GM06990 (cell line): ENCODE measurements at regions not wholly inside any gene's neighbourhood (a gene's known extent, or its start where the extent isn't known, plus 50 kb on each side); places are given as distances from the start of the nearest gene placed in this dataset.

Experiments
- DNase-seq: peaks from one replicate; pipeline ENCODE4 v3.0.0-alpha.2; 2011; ENCODE audit not compliant: insufficient read length; ENCODE audit errors: extremely low read depth
- H3K27me3 ChIP-seq: replicated peaks from 2 replicates; pipeline ENCODE4 v1.6.0; 2011; ENCODE audit warnings: low read length; ENCODE audit not compliant: control insufficient read depth, insufficient read depth
- H3K36me3 ChIP-seq: 2 replicates; pipeline ENCODE4 v1.5.1; 2011; ENCODE audit warnings: low read length; ENCODE audit not compliant: control insufficient read depth, insufficient read depth
- H3K4me3 ChIP-seq: replicated peaks from 2 replicates; pipeline ENCODE4 v1.5.1; 2011; ENCODE audit warnings: low read depth, mild to moderate bottlenecking, control low read depth, low read length
- TF ChIP-seq, protein P1 (sequence below): IDR thresholded peaks from 2 replicates; pipeline ENCODE4 v1.5.1; 2011; ENCODE audit warnings: low read length, control low read depth, mild to moderate bottlenecking, inconsistent platforms; ENCODE audit not compliant: insufficient read depth, poor library complexity, severe bottlenecking

DNA sequence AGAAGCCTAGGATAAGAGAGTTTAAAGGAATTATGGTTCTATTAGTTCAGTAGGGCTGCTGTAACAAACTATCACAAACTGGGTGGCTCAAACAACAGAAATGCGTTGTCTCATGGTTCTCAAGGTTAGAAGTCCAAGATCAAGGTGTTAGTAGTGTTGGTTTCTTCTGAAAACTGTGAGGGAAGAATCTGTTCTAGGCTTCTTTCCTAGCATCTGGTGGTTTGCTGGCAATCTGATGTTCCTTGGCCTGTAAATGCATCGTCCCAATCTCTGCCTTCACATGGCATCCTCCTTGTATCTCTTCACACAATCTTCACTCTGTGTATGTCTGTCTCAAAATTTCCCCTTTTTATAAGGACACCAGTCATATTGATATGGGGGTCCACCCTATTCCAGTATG is 76.3 kb downstream of the MDH1 start:
- no peak overlapping the region for H3K4me3 ChIP-seq
- H3K27me3 ChIP-seq, result no peaks in the 10 kb centered on the region
- DNase-seq, result no peak
- TF ChIP-seq, protein P1, sequence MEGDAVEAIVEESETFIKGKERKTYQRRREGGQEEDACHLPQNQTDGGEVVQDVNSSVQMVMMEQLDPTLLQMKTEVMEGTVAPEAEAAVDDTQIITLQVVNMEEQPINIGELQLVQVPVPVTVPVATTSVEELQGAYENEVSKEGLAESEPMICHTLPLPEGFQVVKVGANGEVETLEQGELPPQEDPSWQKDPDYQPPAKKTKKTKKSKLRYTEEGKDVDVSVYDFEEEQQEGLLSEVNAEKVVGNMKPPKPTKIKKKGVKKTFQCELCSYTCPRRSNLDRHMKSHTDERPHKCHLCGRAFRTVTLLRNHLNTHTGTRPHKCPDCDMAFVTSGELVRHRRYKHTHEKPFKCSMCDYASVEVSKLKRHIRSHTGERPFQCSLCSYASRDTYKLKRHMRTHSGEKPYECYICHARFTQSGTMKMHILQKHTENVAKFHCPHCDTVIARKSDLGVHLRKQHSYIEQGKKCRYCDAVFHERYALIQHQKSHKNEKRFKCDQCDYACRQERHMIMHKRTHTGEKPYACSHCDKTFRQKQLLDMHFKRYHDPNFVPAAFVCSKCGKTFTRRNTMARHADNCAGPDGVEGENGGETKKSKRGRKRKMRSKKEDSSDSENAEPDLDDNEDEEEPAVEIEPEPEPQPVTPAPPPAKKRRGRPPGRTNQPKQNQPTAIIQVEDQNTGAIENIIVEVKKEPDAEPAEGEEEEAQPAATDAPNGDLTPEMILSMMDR, result no peak
- no peaks in the 10 kb centered on the region for H3K36me3 ChIP-seq

DNA sequence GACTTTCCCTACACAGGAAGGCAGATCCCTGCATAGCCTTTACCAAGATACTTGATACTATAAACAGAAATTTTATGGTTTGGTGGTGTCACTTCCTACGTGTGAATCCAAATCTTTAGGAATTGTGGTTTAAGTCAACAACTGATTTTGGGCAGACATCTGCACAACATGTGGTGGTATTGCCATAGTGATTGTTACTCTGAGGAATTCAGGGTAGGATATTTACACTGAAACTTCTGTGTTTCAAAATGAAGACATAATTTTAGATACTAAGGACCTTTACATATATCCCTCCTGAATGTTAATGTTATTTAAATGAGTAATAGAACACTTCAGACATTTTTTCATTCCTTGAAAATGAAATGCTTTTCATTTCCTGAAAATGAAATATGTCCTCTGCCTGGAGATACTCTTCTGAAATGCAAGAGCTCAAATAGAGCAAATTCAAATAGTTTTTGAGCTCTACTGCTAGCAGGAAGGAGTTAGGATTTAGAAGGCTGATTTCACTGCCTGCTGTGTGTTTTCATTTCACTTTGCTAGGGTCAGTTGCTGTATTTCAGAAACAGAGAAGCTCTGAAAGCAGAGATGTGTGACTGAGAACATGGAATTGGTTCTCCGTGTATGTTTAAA is 77.2 kb downstream of the MDH1 start:
- no peak overlapping the region for H3K4me3 ChIP-seq
- TF ChIP-seq, protein P1, result no peak

DNA sequence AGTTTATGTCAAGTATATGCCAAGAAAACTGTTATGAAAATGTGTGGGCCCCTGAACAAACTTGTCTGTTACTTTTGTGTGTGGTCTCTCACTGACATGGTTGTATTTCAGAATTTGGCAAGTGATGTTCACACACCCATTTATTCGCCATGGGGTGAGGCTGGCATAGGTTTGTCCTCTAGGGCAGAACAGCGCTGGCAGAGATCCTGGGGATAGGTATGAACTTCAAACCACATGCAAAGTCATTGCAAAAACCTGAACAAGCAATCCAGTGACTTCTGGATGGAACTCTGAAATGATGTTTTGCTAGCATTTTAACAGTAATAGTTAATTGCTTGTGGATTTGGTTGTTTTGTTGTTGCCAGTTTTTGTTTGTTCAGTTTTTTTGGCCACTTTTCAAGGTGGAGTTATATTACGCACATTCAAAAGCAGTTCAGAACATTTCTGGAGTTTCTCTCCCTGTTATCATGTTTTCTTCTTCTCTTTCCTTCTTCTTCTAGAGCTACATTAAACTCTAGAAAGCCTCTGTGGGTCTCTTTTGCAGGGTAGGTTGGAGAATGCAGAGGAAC is 78.5 kb downstream of the MDH1 start:
- Histone ChIP-seq H3K4me3 (no peak overlapping the region), H3K27me3 (no peaks in the 10 kb centered on the region), H3K36me3 (no peaks in the 10 kb centered on the region)
- DNase-seq, result no peak
- TF ChIP-seq, protein P1, result no peak

More for the DNA sequence above, 77.2 kb downstream of the MDH1 start:
- no peaks in the 10 kb centered on the region for H3K36me3 ChIP-seq
- DNase-seq, result no peak
- no peaks in the 10 kb centered on the region for H3K27me3 ChIP-seq

DNA sequence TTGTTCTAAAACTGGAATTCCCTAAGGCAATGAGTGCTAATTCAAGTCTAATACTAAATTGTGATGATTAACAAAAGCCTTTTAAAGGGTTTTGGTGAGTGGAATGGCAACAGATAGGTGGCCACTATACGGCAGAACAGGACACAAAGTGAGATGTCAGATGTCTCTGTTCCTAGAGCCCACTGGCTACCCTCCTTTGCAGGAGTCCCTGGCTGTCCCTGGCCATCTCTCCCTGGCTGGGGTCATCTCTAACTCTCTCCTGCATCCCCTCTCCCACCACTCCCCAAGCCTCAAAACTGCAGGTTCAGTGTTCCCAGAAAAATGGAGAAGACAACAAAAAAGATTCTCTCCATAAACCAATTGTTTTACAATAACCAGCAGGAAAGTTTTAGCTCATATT is 79.2 kb downstream of the MDH1 start:
- Histone ChIP-seq H3K4me3 (no peak overlapping the region), H3K36me3 (no peaks in the 10 kb centered on the region), H3K27me3 (no peaks in the 10 kb centered on the region)
- TF ChIP-seq, protein P1, result no peak
- DNase-seq, result no peak

DNA sequence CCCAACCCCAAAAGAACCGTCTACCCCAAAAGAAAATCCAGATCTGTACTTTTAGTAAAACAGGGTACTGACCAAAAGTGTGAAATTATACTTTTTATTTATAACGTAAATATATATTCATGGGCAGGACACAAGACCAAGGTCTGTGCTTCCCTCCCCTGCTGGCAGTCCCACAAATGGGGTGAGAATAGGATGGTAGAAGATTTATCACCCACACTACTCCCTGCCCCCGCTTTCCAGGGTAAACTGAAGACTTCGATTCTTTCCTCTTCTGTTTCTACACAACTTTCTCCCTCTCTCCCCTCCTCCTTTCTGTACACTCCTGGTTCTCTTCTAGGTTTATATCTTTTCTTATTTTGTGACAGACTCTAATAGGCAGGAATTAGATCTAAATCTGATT is 79.7 kb downstream of the MDH1 start:
- DNase-seq, result no peak
- no peaks in the 10 kb centered on the region for H3K27me3 ChIP-seq
- H3K4me3 ChIP-seq, result no peak overlapping the region
- TF ChIP-seq, protein P1, result no peak
- no peaks in the 10 kb centered on the region for H3K36me3 ChIP-seq
